Left cardiac atrium (tissue), 4 donors: ENCODE measurements at regions not wholly inside any gene's neighbourhood (a gene's known extent, or its start where the extent isn't known, plus 50 kb on each side); places are given as distances from the start of the nearest gene placed in this dataset.
"Not testable (repeated sequence)": the region's sequence is repeated elsewhere in the genome, so short reads cannot be mapped to it uniquely, and the experiment has no call there.

Experiments
- ATAC-seq, 2 donors: fragments of 200-7000 bp; cut with Tn5 transposase; one replicate each; pipeline ENCODE4 v1.9.1; 2020; ENCODE audit warnings: mild to moderate bottlenecking in 2 of 2, moderate library complexity in 2 of 2
- DNase-seq: peaks from one replicate; pipeline ENCODE4 v3.0.0-alpha.2; 2020
- intact Hi-C, 2 donors: fragments of 100-400 bp; cut with DNase I; formaldehyde crosslinking; loops; one replicate each; pipeline versions ENCODE4 v1.14.1 to v1.15.1; 2022 to 2023
- donor health status: DM: no; HTN: yes; CAD: no.
- donor health status: DM: no; HTN: yes; CAD: no; lungs with severe emphysema.
- donor health status: DM: yes; HTN: yes; CAD: no.
- donor health status: Dilated cardiomyopathy.

- DNase-seq, intact Hi-C loops, ATAC-seq: not testable (repeated sequence)
Measured at GRCh38 chr16:29355339-29356059, 51.0 kb downstream of the NPIPB11 start.

GRCh38 chr16:29354449-29354848, 52.1 kb downstream of the NPIPB11 start:
- peak in 1 of 2 donors; percentile 39 for ATAC-seq
- intact Hi-C loops, DNase-seq: not testable (repeated sequence)

GRCh38 chr16:29352617-29352999, 53.9 kb downstream of the NPIPB11 start:
- DNase-seq, ATAC-seq, intact Hi-C loops: not testable (repeated sequence)

- DNase-seq, intact Hi-C loops, ATAC-seq: not testable (repeated sequence)
Measured at GRCh38 chr16:29351970-29352616, 54.4 kb downstream of the NPIPB11 start.

GRCh38 chr16:29351271-29351969, 55.1 kb downstream of the NPIPB11 start:
- DNase-seq, ATAC-seq, intact Hi-C loops: not testable (repeated sequence)

- DNase-seq (peak; percentile 75), ATAC-seq (peak in 1 of 2 donors; percentile 83)
- intact Hi-C loops = not testable (repeated sequence)
Measured at GRCh38 chr16:29349966-29350365, 56.5 kb downstream of the NPIPB11 start.

- ATAC-seq = peak; percentile 48
- DNase-seq, intact Hi-C loops: not testable (repeated sequence)
Measured at GRCh38 chr16:29348748-29349147, 57.8 kb downstream of the NPIPB11 start.

- DNase-seq, intact Hi-C loops: not testable (repeated sequence)
- ATAC-seq = peak; percentile 43 to 75
Measured at GRCh38 chr16:29348123-29348690, 58.3 kb downstream of the NPIPB11 start.

- DNase-seq, intact Hi-C loops, ATAC-seq: not testable (repeated sequence)
Measured at GRCh38 chr16:29346796-29347580, 59.5 kb downstream of the NPIPB11 start.

GRCh38 chr16:29346203-29346602, 60.3 kb downstream of the NPIPB11 start:
- DNase-seq, intact Hi-C loops, ATAC-seq: not testable (repeated sequence)

GRCh38 chr16:29342937-29343336, 63.6 kb downstream of the NPIPB11 start:
- ATAC-seq, intact Hi-C loops, DNase-seq: not testable (repeated sequence)

GRCh38 chr16:29340779-29341438, 65.6 kb downstream of the NPIPB11 start:
- ATAC-seq = peak in 1 of 2 donors; percentile 42
- intact Hi-C loops, DNase-seq: not testable (repeated sequence)

- ATAC-seq, intact Hi-C loops, DNase-seq: not testable (repeated sequence)
Measured at GRCh38 chr16:29340235-29340634, 66.3 kb downstream of the NPIPB11 start.

- DNase-seq, intact Hi-C loops, ATAC-seq: not testable (repeated sequence)
Measured at GRCh38 chr16:29338821-29339700, 67.5 kb downstream of the NPIPB11 start.

- intact Hi-C loops, DNase-seq, ATAC-seq: not testable (repeated sequence)
Measured at GRCh38 chr16:29337385-29337901, 69.1 kb downstream of the NPIPB11 start.

GRCh38 chr16:29335549-29335846, 71.0 kb downstream of the NPIPB11 start:
- intact Hi-C loops, DNase-seq: not testable (repeated sequence)
- ATAC-seq = peak; percentile 36 to 41
